ENCODE measurements at regions not wholly inside any gene's neighbourhood (a gene's known extent, or its start where the extent isn't known, plus 50 kb on each side); places are given as distances from the start of the nearest gene placed in this dataset.

DNA sequence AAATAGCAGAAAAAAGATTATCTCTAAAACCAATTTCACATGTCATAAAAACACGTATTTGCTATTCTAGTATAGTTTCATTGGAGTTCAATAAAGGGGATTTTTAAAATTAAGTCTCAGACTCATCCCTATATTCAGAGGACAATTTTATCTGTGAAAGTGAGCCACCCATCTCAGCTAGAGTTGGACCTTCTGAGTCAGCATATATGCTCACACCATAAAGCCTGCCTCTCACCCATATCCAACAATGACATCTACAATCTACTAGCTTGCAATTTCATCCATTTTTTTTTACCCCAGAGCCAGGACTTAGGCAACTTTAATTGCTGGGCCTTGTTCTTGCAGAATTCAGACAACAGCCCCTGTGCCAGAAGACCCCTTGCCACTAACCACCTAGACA, 165.3 kb upstream of the DYNLRB2 start:
- no peak overlapping the region for H3K27ac ChIP-seq (ENCODE audit: insufficient read depth, low read length, poor library complexity, severe bottlenecking)
- no peaks in the 10 kb centered on the region for H3K36me3 ChIP-seq (ENCODE audit: control insufficient read depth, insufficient read depth, low read length)
- no peak overlapping the region for H3K4me3 Mint-ChIP-seq
- no peaks in the 10 kb centered on the region for H3K36me3 Mint-ChIP-seq
- H3K27ac Mint-ChIP-seq = no peak overlapping the region
- H3K4me3 ChIP-seq (ENCODE audit: low read depth, low read length) = no peak overlapping the region
- no peaks in the 10 kb centered on the region for H3K9me3 ChIP-seq (ENCODE audit: control insufficient read depth in 2 of 2, low read length in 2 of 2)
- no peaks in the 10 kb centered on the region for H3K27me3 ChIP-seq (ENCODE audit: control insufficient read depth, insufficient read depth, low read length)
- H3K4me1 ChIP-seq (ENCODE audit: control insufficient read depth, insufficient read depth, low read length, poor library complexity, severe bottlenecking) = no peaks in the 10 kb centered on the region
- no peaks in the 10 kb centered on the region for H3K4me1 Mint-ChIP-seq
- H3K9me3 Mint-ChIP-seq = peaks cover 0 to 9% (median 1%) of the 10 kb centered on the region in 7 donors
- no peak for DNase-seq
- no peak for ATAC-seq (ENCODE audit: low read depth in 2 of 2)
- H3K27me3 Mint-ChIP-seq = no peaks in the 10 kb centered on the region

DNA sequence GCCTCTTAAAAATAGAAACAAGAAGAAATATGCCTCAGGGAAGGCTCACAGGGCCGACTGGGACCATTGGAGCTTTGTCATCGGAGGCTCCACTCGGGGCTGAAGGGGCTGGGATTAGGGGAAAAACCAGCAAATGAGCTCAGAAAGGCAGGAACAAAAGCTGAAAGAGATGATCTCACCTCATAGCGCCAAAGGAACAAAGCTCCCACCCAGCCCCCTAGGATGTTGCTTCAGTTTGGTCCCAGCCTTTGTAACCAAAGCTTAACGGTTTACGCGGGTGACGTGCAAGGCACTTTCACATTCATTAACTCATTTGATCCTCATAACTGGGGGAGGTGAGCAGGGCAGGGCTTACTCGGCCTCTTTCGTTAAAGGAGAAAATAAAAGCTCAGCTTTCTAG, 168.5 kb upstream of the DYNLRB2 start:
- no peaks in the 10 kb centered on the region for H3K36me3 ChIP-seq (ENCODE audit: control insufficient read depth, insufficient read depth, low read length)
- DNase-seq (no peak), ATAC-seq (ENCODE audit: low read depth in 2 of 2) (no peak)
- Mint-ChIP-seq H3K9me3 (peaks cover 0 to 9% (median 1%) of the 10 kb centered on the region in 7 donors), H3K4me3 (no peak overlapping the region), H3K36me3 (no peaks in the 10 kb centered on the region), H3K27ac (no peak overlapping the region), H3K4me1 (no peaks in the 10 kb centered on the region), H3K27me3 (peaks cover 6% of the 10 kb centered on the region)
- no peaks in the 10 kb centered on the region for H3K9me3 ChIP-seq (ENCODE audit: control insufficient read depth in 2 of 2, low read length in 2 of 2)
- no peaks in the 10 kb centered on the region for H3K27me3 ChIP-seq (ENCODE audit: control insufficient read depth, insufficient read depth, low read length)
- H3K4me3 ChIP-seq (ENCODE audit: low read depth, low read length) = no peak overlapping the region
- no peak overlapping the region for H3K27ac ChIP-seq (ENCODE audit: insufficient read depth, low read length, poor library complexity, severe bottlenecking)
- no peaks in the 10 kb centered on the region for H3K4me1 ChIP-seq (ENCODE audit: control insufficient read depth, insufficient read depth, low read length, poor library complexity, severe bottlenecking)

DNA sequence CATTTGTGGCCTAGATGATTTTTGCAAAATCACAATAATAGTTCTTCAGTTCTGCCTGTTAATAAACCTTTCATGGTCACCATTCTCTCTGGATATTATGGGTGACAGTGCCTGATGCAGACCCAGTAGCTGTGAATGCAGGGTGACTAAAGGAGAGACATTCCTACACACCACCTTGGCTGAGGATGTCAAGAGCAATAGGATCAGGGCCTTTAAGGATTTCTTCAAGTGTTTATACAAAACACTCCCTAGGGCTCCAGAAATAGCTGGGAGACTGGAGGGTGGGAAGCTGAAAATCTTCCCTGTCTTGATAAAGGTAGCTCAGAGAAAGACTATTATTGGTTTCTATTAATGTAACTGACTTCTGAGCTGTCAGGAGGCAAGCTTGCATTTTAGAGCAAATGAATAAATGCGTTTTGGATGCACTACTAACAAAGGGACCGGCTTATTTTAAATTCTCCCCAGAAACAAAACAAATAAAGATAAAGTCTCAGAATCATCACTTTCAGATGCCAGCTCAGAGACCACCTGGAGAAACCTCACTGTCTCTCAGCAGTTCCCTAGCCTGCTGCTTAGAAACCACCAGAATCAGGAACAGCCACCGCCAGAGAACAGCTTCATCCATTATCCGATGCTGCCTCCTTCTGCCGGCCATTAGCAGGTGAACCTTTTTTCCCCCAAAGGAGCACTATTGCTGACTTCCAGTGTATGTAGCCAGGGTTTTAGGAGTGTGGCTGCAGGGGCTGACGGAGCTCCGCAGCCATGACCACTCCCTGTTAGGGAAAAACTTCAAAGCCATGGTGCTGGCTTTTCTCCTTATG, 171.4 kb upstream of the DYNLRB2 start:
- Histone ChIP-seq H3K27ac (ENCODE audit: insufficient read depth, low read length, poor library complexity, severe bottlenecking) (no peak overlapping the region), H3K36me3 (ENCODE audit: control insufficient read depth, insufficient read depth, low read length) (no peaks in the 10 kb centered on the region), H3K9me3 (ENCODE audit: control insufficient read depth in 2 of 2, low read length in 2 of 2) (no peaks in the 10 kb centered on the region), H3K27me3 (ENCODE audit: control insufficient read depth, insufficient read depth, low read length) (peaks cover 3% of the 10 kb centered on the region), H3K4me3 (ENCODE audit: low read depth, low read length) (no peak overlapping the region), H3K4me1 (ENCODE audit: control insufficient read depth, insufficient read depth, low read length, poor library complexity, severe bottlenecking) (no peaks in the 10 kb centered on the region)
- ATAC-seq (ENCODE audit: low read depth in 2 of 2) (no peak), DNase-seq (no peak)
- Mint-ChIP-seq H3K9me3 (peaks cover 0 to 7% (median 1%) of the 10 kb centered on the region in 7 donors), H3K4me3 (no peak overlapping the region), H3K27ac (no peak overlapping the region), H3K27me3 (peaks cover 6% of the 10 kb centered on the region), H3K4me1 (no peaks in the 10 kb centered on the region), H3K36me3 (no peaks in the 10 kb centered on the region)

DNA sequence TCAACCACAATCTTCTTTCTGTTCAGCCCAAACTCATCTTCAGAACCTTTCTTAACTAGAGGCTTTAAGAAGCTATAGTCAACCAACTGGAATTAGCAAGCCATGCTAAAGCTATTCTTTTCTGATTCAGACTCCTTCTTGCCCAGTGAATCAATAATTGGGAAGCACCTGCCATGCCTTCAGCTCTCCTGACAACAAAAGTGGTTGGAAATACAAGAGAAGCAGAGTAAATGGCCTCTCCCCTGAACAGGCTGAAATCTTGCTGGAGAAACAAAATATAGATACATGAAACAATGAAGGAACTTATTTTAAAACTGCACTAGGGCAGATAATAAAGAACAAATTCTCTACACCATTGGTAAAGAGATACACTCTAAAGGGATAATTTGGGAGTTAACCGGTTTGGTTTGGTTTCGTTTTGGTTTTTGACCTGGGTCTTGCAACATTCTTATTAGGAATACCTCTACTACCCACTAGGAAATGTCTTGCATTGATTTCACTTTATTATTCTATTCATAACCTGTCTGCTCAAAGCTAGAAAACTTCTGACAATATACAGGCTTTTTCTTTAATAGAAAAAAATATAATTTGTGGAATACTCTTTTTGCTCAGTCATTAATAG, 173.6 kb upstream of the DYNLRB2 start:
- Histone ChIP-seq H3K27ac (ENCODE audit: insufficient read depth, low read length, poor library complexity, severe bottlenecking) (no peak overlapping the region), H3K36me3 (ENCODE audit: control insufficient read depth, insufficient read depth, low read length) (no peaks in the 10 kb centered on the region), H3K4me1 (ENCODE audit: control insufficient read depth, insufficient read depth, low read length, poor library complexity, severe bottlenecking) (no peaks in the 10 kb centered on the region), H3K9me3 (ENCODE audit: control insufficient read depth in 2 of 2, low read length in 2 of 2) (no peaks in the 10 kb centered on the region), H3K27me3 (ENCODE audit: control insufficient read depth, insufficient read depth, low read length) (peaks cover 3% of the 10 kb centered on the region), H3K4me3 (ENCODE audit: low read depth, low read length) (no peak overlapping the region)
- no peak for DNase-seq
- no peaks in the 10 kb centered on the region for H3K4me1 Mint-ChIP-seq
- no peak overlapping the region for H3K4me3 Mint-ChIP-seq
- H3K27me3 Mint-ChIP-seq = peaks cover 6% of the 10 kb centered on the region
- H3K36me3 Mint-ChIP-seq = no peaks in the 10 kb centered on the region
- ATAC-seq (ENCODE audit: low read depth in 2 of 2) = no peak
- H3K9me3 Mint-ChIP-seq = peaks cover 0 to 1% (median 0%) of the 10 kb centered on the region in 7 donors
- H3K27ac Mint-ChIP-seq = no peak overlapping the region

DNA sequence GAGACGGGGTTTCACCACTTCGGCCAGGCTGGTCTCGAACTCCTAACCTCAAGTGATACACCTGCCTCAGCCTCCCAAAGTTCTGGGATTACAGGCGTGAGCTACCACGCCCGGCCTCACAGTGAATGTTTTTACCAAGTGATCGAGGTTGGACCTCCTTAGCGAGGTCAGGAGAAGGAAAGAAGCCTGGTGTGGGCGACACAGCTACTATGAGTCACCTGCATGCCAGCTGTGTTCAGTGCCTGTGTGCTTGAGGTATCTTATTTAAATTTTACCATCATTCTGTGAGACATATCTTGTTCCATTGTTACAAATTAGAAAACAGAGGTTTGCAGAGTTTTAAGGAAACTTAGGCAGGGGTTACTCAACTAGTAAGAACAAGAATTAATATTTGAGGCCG, 174.8 kb upstream of the DYNLRB2 start:
- no peaks in the 10 kb centered on the region for H3K36me3 Mint-ChIP-seq
- H3K27me3 Mint-ChIP-seq = peaks cover 11% of the 10 kb centered on the region
- no peaks in the 10 kb centered on the region for H3K9me3 ChIP-seq (ENCODE audit: control insufficient read depth in 2 of 2, low read length in 2 of 2)
- no peak overlapping the region for H3K27ac ChIP-seq (ENCODE audit: insufficient read depth, low read length, poor library complexity, severe bottlenecking)
- no peaks in the 10 kb centered on the region for H3K4me1 ChIP-seq (ENCODE audit: control insufficient read depth, insufficient read depth, low read length, poor library complexity, severe bottlenecking)
- ATAC-seq (ENCODE audit: low read depth in 2 of 2) = no peak
- H3K4me3 ChIP-seq (ENCODE audit: low read depth, low read length) = no peak overlapping the region
- DNase-seq = no peak
- peaks cover 0 to 1% (median 0%) of the 10 kb centered on the region in 7 donors for H3K9me3 Mint-ChIP-seq
- H3K36me3 ChIP-seq (ENCODE audit: control insufficient read depth, insufficient read depth, low read length) = no peaks in the 10 kb centered on the region
- H3K4me1 Mint-ChIP-seq = no peaks in the 10 kb centered on the region
- no peak overlapping the region for H3K27ac Mint-ChIP-seq
- peaks cover 3% of the 10 kb centered on the region for H3K27me3 ChIP-seq (ENCODE audit: control insufficient read depth, insufficient read depth, low read length)
- no peak overlapping the region for H3K4me3 Mint-ChIP-seq

DNA sequence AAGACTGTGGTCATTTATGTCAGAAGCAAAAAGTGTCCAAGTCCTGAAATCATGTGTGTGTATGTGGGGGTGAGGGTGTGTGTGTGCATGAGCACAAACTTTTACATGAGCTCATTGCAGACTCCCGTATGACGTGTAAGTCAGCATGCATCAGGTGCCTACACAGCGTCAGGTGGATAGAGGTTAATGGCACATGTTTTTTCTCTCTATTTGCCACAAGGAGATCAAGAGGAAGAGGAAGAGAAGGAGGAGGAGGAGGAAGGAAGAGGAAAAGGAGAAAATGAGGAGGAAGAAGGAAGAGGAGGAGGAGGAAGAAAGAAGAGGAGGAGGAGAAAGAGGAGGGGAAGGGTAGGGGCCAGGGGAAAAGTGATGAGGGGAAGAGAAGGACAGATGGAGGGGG, 178.0 kb upstream of the DYNLRB2 start:
- ATAC-seq (ENCODE audit: low read depth in 2 of 2) (no peak), DNase-seq (no peak)
- peaks cover 3% of the 10 kb centered on the region for H3K27me3 ChIP-seq (ENCODE audit: control insufficient read depth, insufficient read depth, low read length)
- no peaks in the 10 kb centered on the region for H3K4me1 ChIP-seq (ENCODE audit: control insufficient read depth, insufficient read depth, low read length, poor library complexity, severe bottlenecking)
- no peak overlapping the region for H3K4me3 Mint-ChIP-seq
- H3K9me3 Mint-ChIP-seq = peaks cover 0 to 3% (median 0%) of the 10 kb centered on the region in 7 donors
- no peaks in the 10 kb centered on the region for H3K36me3 ChIP-seq (ENCODE audit: control insufficient read depth, insufficient read depth, low read length)
- H3K4me1 Mint-ChIP-seq = no peaks in the 10 kb centered on the region
- peaks cover 10% of the 10 kb centered on the region for H3K27me3 Mint-ChIP-seq
- no peak overlapping the region for H3K27ac ChIP-seq (ENCODE audit: insufficient read depth, low read length, poor library complexity, severe bottlenecking)
- no peak overlapping the region for H3K4me3 ChIP-seq (ENCODE audit: low read depth, low read length)
- H3K27ac Mint-ChIP-seq = no peak overlapping the region
- H3K9me3 ChIP-seq (ENCODE audit: control insufficient read depth in 2 of 2, low read length in 2 of 2) = no peaks in the 10 kb centered on the region
- no peaks in the 10 kb centered on the region for H3K36me3 Mint-ChIP-seq

DNA sequence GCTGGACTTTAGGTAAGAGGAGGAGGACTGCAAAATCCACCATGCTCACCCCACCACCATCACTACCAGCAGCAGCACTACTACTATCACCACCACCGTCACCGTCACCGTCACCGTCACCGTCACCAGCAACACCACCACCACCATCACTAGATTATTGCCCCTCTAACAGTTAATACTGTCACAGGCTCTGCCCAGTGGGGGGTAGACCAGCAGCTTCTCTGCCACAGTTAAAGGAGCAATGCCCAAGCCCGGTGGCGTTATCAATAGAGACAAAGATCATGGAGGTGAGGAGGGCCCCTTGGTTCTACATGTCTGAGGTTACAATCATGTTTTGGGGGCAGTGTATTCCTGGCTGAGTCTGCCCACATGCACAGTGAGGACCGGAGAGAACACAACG, 184.4 kb upstream of the DYNLRB2 start:
- Histone ChIP-seq H3K36me3 (ENCODE audit: control insufficient read depth, insufficient read depth, low read length) (no peaks in the 10 kb centered on the region), H3K27me3 (ENCODE audit: control insufficient read depth, insufficient read depth, low read length) (no peaks in the 10 kb centered on the region), H3K9me3 (ENCODE audit: control insufficient read depth in 2 of 2, low read length in 2 of 2) (no peaks in the 10 kb centered on the region), H3K27ac (ENCODE audit: insufficient read depth, low read length, poor library complexity, severe bottlenecking) (no peak overlapping the region), H3K4me3 (ENCODE audit: low read depth, low read length) (no peak overlapping the region), H3K4me1 (ENCODE audit: control insufficient read depth, insufficient read depth, low read length, poor library complexity, severe bottlenecking) (no peaks in the 10 kb centered on the region)
- no peak for ATAC-seq (ENCODE audit: low read depth in 2 of 2)
- DNase-seq = no peak
- H3K27me3 Mint-ChIP-seq = peaks cover under 1% of the 10 kb centered on the region
- H3K27ac Mint-ChIP-seq = no peak overlapping the region
- H3K36me3 Mint-ChIP-seq = no peaks in the 10 kb centered on the region
- H3K9me3 Mint-ChIP-seq = peaks cover 0 to 2% (median 0%) of the 10 kb centered on the region in 7 donors
- H3K4me1 Mint-ChIP-seq = no peaks in the 10 kb centered on the region
- no peak overlapping the region for H3K4me3 Mint-ChIP-seq

DNA sequence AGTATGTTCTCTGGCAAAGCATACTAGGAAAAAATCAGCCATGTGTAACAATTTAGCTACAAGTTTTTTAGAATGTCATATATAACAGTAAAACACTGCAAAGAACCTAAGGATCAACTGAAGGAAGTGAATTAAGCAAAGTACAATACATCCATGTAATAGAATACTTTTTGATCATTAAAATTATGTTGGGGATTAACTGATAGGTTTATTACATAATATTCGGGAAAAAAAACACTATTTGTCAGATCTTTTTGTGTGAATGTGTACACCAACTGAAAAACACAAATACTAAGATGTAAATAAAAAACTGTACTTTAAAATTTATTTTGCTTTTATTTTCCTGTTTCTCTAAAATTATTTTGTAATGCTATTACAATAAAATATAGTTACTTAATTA, 185.5 kb upstream of the DYNLRB2 start:
- Histone ChIP-seq H3K27me3 (ENCODE audit: control insufficient read depth, insufficient read depth, low read length) (no peaks in the 10 kb centered on the region), H3K4me3 (ENCODE audit: low read depth, low read length) (no peak overlapping the region), H3K9me3 (ENCODE audit: control insufficient read depth in 2 of 2, low read length in 2 of 2) (no peaks in the 10 kb centered on the region), H3K4me1 (ENCODE audit: control insufficient read depth, insufficient read depth, low read length, poor library complexity, severe bottlenecking) (no peaks in the 10 kb centered on the region), H3K36me3 (ENCODE audit: control insufficient read depth, insufficient read depth, low read length) (no peaks in the 10 kb centered on the region), H3K27ac (ENCODE audit: insufficient read depth, low read length, poor library complexity, severe bottlenecking) (no peak overlapping the region)
- Mint-ChIP-seq H3K4me3 (no peak overlapping the region), H3K9me3 (peaks cover 0 to 2% (median 0%) of the 10 kb centered on the region in 7 donors), H3K27me3 (peaks cover 8% of the 10 kb centered on the region), H3K36me3 (no peaks in the 10 kb centered on the region), H3K4me1 (no peaks in the 10 kb centered on the region), H3K27ac (no peak overlapping the region)
- ATAC-seq (ENCODE audit: low read depth in 2 of 2) = no peak
- DNase-seq = no peak

All from CD4-positive, CD25-positive, alpha-beta regulatory T cell (primary cell).